ENCODE measurements at regions not wholly inside any gene's neighbourhood (a gene's known extent, or its start where the extent isn't known, plus 50 kb on each side); places are given as distances from the start of the nearest gene placed in this dataset.

- H3K36me3 ChIP-seq (ENCODE audit: control insufficient read depth, insufficient read depth, low read length), result no peaks in the 10 kb centered on the region
- Mint-ChIP-seq H3K4me1 (no peaks in the 10 kb centered on the region), H3K9me3 (peaks cover 3 to 9% of the 10 kb centered on the region in 2 donors), H3K36me3 (no peaks in the 10 kb centered on the region), H3K27me3 (ENCODE audit: low read depth in 2 of 2) (no peaks in the 10 kb centered on the region), H3K4me3 (no peak overlapping the region), H3K27ac (no peak overlapping the region)
- intact Hi-C loops (cut with micrococcal nuclease), result no loop called here
- H3K4me1 ChIP-seq (ENCODE audit: control insufficient read depth, insufficient read depth, low read length), result no peaks in the 10 kb centered on the region
- no peak overlapping the region for H3K27ac ChIP-seq (ENCODE audit: low read length)
- H3K9me3 ChIP-seq (ENCODE audit: control insufficient read depth, insufficient read depth, low read length), result no peaks in the 10 kb centered on the region
- H3K27me3 ChIP-seq (ENCODE audit: control insufficient read depth, insufficient read depth, low read length), result no peaks in the 10 kb centered on the region
- no peak for TF ChIP-seq CTCF (IDR thresholded peaks at IDR 0.05)
- no peak for DNase-seq
- H3K4me3 ChIP-seq (ENCODE audit: low read length), result no peak overlapping the region
- 93% methylated on average over 5 of the region's 5 CpGs for WGBS (ENCODE audit: insufficient coverage)
- ATAC-seq, result no peak
These were observed 106.0 kb upstream of the MYO10 start for GRCh38 chr5:17042041-17042440.

- H3K4me3 Mint-ChIP-seq, result no peak overlapping the region
- no peaks in the 10 kb centered on the region for H3K36me3 Mint-ChIP-seq
- no peak for ATAC-seq
- intact Hi-C loops (cut with micrococcal nuclease), result no loop called here
- no peak for DNase-seq
- H3K36me3 ChIP-seq (ENCODE audit: control insufficient read depth, insufficient read depth, low read length), result no peaks in the 10 kb centered on the region
- TF ChIP-seq CTCF (IDR thresholded peaks at IDR 0.05), result no peak
- no peak overlapping the region for H3K27ac Mint-ChIP-seq
- H3K4me1 Mint-ChIP-seq, result no peaks in the 10 kb centered on the region
- H3K9me3 Mint-ChIP-seq, result peaks cover 6 to 9% of the 10 kb centered on the region in 2 donors
- H3K27ac ChIP-seq (ENCODE audit: low read length), result no peak overlapping the region
- no peaks in the 10 kb centered on the region for H3K4me1 ChIP-seq (ENCODE audit: control insufficient read depth, insufficient read depth, low read length)
- H3K9me3 ChIP-seq (ENCODE audit: control insufficient read depth, insufficient read depth, low read length), result no peaks in the 10 kb centered on the region
- H3K4me3 ChIP-seq (ENCODE audit: low read length), result no peak overlapping the region
- no peaks in the 10 kb centered on the region for H3K27me3 Mint-ChIP-seq (ENCODE audit: low read depth in 2 of 2)
- H3K27me3 ChIP-seq (ENCODE audit: control insufficient read depth, insufficient read depth, low read length), result no peaks in the 10 kb centered on the region
These were observed 110.2 kb upstream of the MYO10 start for GRCh38 chr5:17046320-17046719.

- peaks cover 0 to 3% of the 10 kb centered on the region in 2 donors for H3K9me3 Mint-ChIP-seq
- no peak for TF ChIP-seq CTCF (IDR thresholded peaks at IDR 0.05)
- DNase-seq, result no peak
- H3K27me3 Mint-ChIP-seq (ENCODE audit: low read depth in 2 of 2), result no peaks in the 10 kb centered on the region
- intact Hi-C loops (cut with micrococcal nuclease), result no loop called here
- no peak overlapping the region for H3K27ac Mint-ChIP-seq
- ATAC-seq, result no peak
- H3K36me3 Mint-ChIP-seq, result no peaks in the 10 kb centered on the region
- H3K4me1 ChIP-seq (ENCODE audit: control insufficient read depth, insufficient read depth, low read length), result no peaks in the 10 kb centered on the region
- H3K4me3 ChIP-seq (ENCODE audit: low read length), result no peak overlapping the region
- H3K27me3 ChIP-seq (ENCODE audit: control insufficient read depth, insufficient read depth, low read length), result no peaks in the 10 kb centered on the region
- no peaks in the 10 kb centered on the region for H3K36me3 ChIP-seq (ENCODE audit: control insufficient read depth, insufficient read depth, low read length)
- H3K4me3 Mint-ChIP-seq, result no peak overlapping the region
- WGBS (ENCODE audit: insufficient coverage), result 94% methylated on average over 3 of the region's 3 CpGs
- no peaks in the 10 kb centered on the region for H3K9me3 ChIP-seq (ENCODE audit: control insufficient read depth, insufficient read depth, low read length)
- no peak overlapping the region for H3K27ac ChIP-seq (ENCODE audit: low read length)
- no peaks in the 10 kb centered on the region for H3K4me1 Mint-ChIP-seq
These were observed 114.1 kb upstream of the MYO10 start for GRCh38 chr5:17050236-17050635.

GRCh38 chr5:17054911-17055310 lies 118.8 kb upstream of the MYO10 start:
- H3K9me3 Mint-ChIP-seq, result peaks cover 2 to 3% of the 10 kb centered on the region in 2 donors
- no peaks in the 10 kb centered on the region for H3K4me1 Mint-ChIP-seq
- no peak for ATAC-seq
- no peak for DNase-seq
- WGBS (ENCODE audit: insufficient coverage), result 83% methylated on average over 5 of the region's 8 CpGs
- H3K27ac ChIP-seq (ENCODE audit: low read length), result no peak overlapping the region
- no peaks in the 10 kb centered on the region for H3K9me3 ChIP-seq (ENCODE audit: control insufficient read depth, insufficient read depth, low read length)
- no peak overlapping the region for H3K27ac Mint-ChIP-seq
- H3K4me1 ChIP-seq (ENCODE audit: control insufficient read depth, insufficient read depth, low read length), result no peaks in the 10 kb centered on the region
- TF ChIP-seq CTCF (IDR thresholded peaks at IDR 0.05), result no peak
- no peak overlapping the region for H3K4me3 ChIP-seq (ENCODE audit: low read length)
- H3K4me3 Mint-ChIP-seq, result no peak overlapping the region
- H3K27me3 ChIP-seq (ENCODE audit: control insufficient read depth, insufficient read depth, low read length), result no peaks in the 10 kb centered on the region
- H3K36me3 ChIP-seq (ENCODE audit: control insufficient read depth, insufficient read depth, low read length), result no peaks in the 10 kb centered on the region
- intact Hi-C loops (cut with micrococcal nuclease), result no loop called here
- H3K36me3 Mint-ChIP-seq, result no peaks in the 10 kb centered on the region
- H3K27me3 Mint-ChIP-seq (ENCODE audit: low read depth in 2 of 2), result no peaks in the 10 kb centered on the region

Measured in natural killer cell (primary cell).